ENCODE measurements at regions not wholly inside any gene's neighbourhood (a gene's known extent, or its start where the extent isn't known, plus 50 kb on each side); places are given as distances from the start of the nearest gene placed in this dataset.

DNA sequence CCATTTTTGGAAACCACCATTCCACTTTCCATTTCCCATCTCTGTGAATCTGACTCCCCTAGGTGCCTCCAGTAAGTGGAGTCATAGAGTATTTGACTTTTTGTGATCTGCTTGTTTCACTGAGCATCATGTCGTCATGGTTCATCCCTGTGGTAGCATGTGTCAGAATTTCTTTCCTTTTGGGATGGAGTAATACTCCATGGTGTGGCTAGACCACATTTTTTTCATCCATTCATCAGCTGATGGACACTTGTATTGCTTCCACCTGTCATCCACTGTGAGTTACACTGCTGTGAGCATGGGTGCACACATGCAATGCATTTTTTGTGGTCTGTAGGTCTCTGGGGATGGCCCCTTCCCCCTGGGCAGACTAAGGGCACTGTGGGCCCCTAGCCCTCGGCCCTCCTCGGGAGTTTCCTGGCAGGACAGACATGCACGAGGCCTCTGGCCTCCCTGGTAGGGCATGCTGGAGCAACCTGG is 115.9 kb downstream of the GADD45G start:
- TF ChIP-seq POLR2A (IDR thresholded peaks at IDR 0.05), result no peak
- TF ChIP-seq, protein P1, sequence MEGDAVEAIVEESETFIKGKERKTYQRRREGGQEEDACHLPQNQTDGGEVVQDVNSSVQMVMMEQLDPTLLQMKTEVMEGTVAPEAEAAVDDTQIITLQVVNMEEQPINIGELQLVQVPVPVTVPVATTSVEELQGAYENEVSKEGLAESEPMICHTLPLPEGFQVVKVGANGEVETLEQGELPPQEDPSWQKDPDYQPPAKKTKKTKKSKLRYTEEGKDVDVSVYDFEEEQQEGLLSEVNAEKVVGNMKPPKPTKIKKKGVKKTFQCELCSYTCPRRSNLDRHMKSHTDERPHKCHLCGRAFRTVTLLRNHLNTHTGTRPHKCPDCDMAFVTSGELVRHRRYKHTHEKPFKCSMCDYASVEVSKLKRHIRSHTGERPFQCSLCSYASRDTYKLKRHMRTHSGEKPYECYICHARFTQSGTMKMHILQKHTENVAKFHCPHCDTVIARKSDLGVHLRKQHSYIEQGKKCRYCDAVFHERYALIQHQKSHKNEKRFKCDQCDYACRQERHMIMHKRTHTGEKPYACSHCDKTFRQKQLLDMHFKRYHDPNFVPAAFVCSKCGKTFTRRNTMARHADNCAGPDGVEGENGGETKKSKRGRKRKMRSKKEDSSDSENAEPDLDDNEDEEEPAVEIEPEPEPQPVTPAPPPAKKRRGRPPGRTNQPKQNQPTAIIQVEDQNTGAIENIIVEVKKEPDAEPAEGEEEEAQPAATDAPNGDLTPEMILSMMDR (IDR thresholded peaks at IDR 0.05), result no peak

Measured in testis (tissue), 2 donors.